T-helper 2 cell treated with Interferon-gamma antibody and Interleukin-4, amounts not matched to agents 5 μg/mL and 100 μg/mL, for 36 hours (primary cell): ENCODE measurements at regions not wholly inside any gene's neighbourhood (a gene's known extent, or its start where the extent isn't known, plus 50 kb on each side); places are given as distances from the start of the nearest gene placed in this dataset.

Experiments used
- DNase-seq: peaks from one replicate; pipeline ENCODE4 v3.0.0; 2021; ENCODE audit warnings: low spot score
- H3K27ac Mint-ChIP-seq: one replicate; pipeline ENCODE4 v1.8.0; 2021; ENCODE audit warnings: mild to moderate bottlenecking, mixed read lengths
- H3K27me3 Mint-ChIP-seq: one replicate; pipeline ENCODE4 v1.8.0; 2021; ENCODE audit warnings: low read depth, mixed read lengths
- H3K36me3 Mint-ChIP-seq: one replicate; pipeline ENCODE4 v1.8.0; 2021; ENCODE audit warnings: low read depth, mixed read lengths
- H3K4me1 Mint-ChIP-seq: one replicate; pipeline ENCODE4 v1.8.0; 2021; ENCODE audit warnings: low read depth, mixed read lengths
- H3K4me3 Mint-ChIP-seq: one replicate; pipeline ENCODE4 v1.8.0; 2022; ENCODE audit warnings: mild to moderate bottlenecking, moderate library complexity, mixed read lengths
- H3K9me3 Mint-ChIP-seq: one replicate; pipeline ENCODE4 v1.8.0; 2021; ENCODE audit warnings: mixed read lengths

- Mint-ChIP-seq H3K27me3 (peaks cover 6% of the 10 kb centered on the region), H3K36me3 (no peaks in the 10 kb centered on the region)
- DNase-seq = no peak
Measured at GRCh38 chr3:40720863-40721262, 196.1 kb downstream of the ZNF621 start.

DNA sequence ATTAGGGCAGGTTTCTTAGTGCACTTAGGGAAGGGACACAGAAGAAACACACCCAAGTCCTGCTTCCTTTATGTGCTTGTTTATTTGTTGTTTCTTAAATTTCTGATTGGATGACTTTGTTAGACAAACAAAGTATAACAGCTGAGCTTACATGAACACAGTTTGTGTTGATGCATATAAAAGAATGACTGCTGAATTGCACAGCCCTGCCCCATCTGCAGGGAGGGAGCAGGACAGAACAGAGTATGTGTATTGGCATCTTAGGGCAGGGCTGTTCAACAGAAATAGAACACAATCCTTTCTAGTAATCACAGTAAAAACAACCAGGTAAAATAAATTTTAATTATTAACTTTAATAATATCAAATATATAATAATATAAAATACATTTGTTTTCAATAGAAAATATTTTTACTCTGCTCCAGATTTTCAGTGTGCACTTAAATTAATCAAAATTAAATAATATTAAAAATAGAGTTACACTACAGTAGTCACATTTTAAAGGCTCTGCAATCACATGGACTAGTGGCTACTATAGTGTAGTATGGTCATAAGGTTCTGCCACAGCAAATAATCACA is 198.4 kb downstream of the ZNF621 start:
- DNase-seq = no peak
- H3K9me3 Mint-ChIP-seq = no peaks in the 10 kb centered on the region
- H3K27me3 Mint-ChIP-seq = peaks cover 13% of the 10 kb centered on the region
- H3K4me3 Mint-ChIP-seq = no peak overlapping the region
- H3K36me3 Mint-ChIP-seq = no peaks in the 10 kb centered on the region
- no peaks in the 10 kb centered on the region for H3K4me1 Mint-ChIP-seq
- no peak overlapping the region for H3K27ac Mint-ChIP-seq

More at GRCh38 chr3:40720863-40721262, 196.1 kb downstream of the ZNF621 start:
- no peak overlapping the region for H3K27ac Mint-ChIP-seq
- no peaks in the 10 kb centered on the region for H3K4me1 Mint-ChIP-seq
- H3K9me3 Mint-ChIP-seq = no peaks in the 10 kb centered on the region
- H3K4me3 Mint-ChIP-seq = no peak overlapping the region

DNA sequence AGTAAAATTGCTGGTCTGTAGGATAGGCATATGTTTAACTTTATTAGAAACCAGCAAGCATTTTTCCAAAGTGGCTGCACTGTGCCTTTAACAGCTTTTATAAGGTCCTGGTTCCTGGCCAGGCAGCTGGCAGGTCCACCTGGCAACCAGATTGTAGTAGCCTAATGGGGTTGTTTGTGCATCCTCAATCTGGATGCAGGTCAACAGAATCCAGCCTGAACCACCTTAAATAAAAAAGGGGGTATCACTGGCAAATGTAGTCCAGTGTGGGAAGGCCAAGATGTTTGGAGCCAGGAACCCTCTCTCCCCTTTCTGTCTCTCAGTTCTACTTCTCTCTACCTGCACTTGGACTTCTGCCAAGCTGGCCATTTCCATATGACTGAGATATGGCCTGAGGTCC is 200.3 kb downstream of the ZNF621 start:
- no peaks in the 10 kb centered on the region for H3K4me1 Mint-ChIP-seq
- peaks cover 13% of the 10 kb centered on the region for H3K27me3 Mint-ChIP-seq

GRCh38 chr3:40731445-40731844 is 206.7 kb downstream of the ZNF621 start:
- Mint-ChIP-seq H3K4me1 (no peaks in the 10 kb centered on the region), H3K36me3 (no peaks in the 10 kb centered on the region), H3K9me3 (peaks cover 9% of the 10 kb centered on the region)

More for the DNA sequence above, 200.3 kb downstream of the ZNF621 start:
- Mint-ChIP-seq H3K36me3 (no peaks in the 10 kb centered on the region), H3K4me3 (no peak overlapping the region), H3K9me3 (peaks cover 9% of the 10 kb centered on the region), H3K27ac (no peak overlapping the region)
- DNase-seq = no peak

GRCh38 chr3:40736943-40737342 is 212.2 kb downstream of the ZNF621 start:
- H3K4me1 Mint-ChIP-seq = no peaks in the 10 kb centered on the region
- no peaks in the 10 kb centered on the region for H3K36me3 Mint-ChIP-seq
- H3K27ac Mint-ChIP-seq = no peak overlapping the region
- no peaks in the 10 kb centered on the region for H3K9me3 Mint-ChIP-seq
- no peak overlapping the region for H3K4me3 Mint-ChIP-seq
- peaks cover 3% of the 10 kb centered on the region for H3K27me3 Mint-ChIP-seq
- DNase-seq = no peak

More at GRCh38 chr3:40731445-40731844, 206.7 kb downstream of the ZNF621 start:
- H3K4me3 Mint-ChIP-seq = no peak overlapping the region
- H3K27ac Mint-ChIP-seq = no peak overlapping the region
- DNase-seq = no peak
- H3K27me3 Mint-ChIP-seq = peaks cover 10% of the 10 kb centered on the region

DNA sequence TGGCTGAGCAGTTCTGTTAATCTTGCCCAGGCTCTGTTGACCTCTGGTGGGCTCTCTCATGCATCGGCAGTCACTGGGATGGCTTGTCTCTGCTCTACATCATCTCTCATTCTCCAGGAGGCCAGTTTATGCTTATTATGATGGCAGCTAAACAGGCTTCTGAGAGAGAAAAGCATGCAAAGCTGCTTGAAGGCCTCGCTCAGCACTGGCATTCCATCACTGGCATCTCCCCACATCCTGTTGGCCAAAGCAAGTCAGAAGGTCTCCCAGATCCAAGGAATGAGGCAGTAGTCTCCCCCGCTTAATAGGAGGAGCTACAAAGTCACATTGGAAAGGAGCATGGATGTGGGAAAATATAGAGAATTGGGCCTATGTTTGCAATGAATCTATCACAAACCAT is 212.6 kb downstream of the ZNF621 start:
- Mint-ChIP-seq H3K4me1 (no peaks in the 10 kb centered on the region), H3K4me3 (no peak overlapping the region), H3K9me3 (no peaks in the 10 kb centered on the region), H3K27me3 (peaks cover 3% of the 10 kb centered on the region), H3K36me3 (no peaks in the 10 kb centered on the region), H3K27ac (no peak overlapping the region)
- no peak for DNase-seq

- Mint-ChIP-seq H3K36me3 (no peaks in the 10 kb centered on the region), H3K4me3 (no peak overlapping the region), H3K27ac (no peak overlapping the region), H3K27me3 (peaks cover 2% of the 10 kb centered on the region), H3K4me1 (no peaks in the 10 kb centered on the region), H3K9me3 (no peaks in the 10 kb centered on the region)
- DNase-seq = no peak
Measured at GRCh38 chr3:40739971-40740370, 215.2 kb downstream of the ZNF621 start.

DNA sequence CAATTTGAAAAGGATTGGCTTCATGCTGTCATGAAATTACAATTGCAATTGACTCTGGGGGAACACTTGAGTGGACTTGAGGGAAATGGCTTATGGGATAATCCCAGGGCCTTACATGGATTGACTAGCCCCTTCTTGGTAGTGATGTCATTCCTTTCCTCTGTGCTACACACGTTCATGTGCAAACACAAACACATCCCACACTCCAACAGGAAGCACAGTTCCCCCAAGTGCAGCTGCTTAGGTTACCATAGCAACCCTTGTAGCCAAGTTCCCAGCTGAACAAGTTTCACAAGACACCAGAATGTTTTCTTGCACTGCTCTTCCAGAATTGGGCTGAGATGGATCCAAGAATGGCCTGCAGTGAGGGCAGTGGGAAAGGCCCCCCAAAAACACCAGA is 217.0 kb downstream of the ZNF621 start:
- Mint-ChIP-seq H3K36me3 (no peaks in the 10 kb centered on the region), H3K27me3 (peaks cover 2% of the 10 kb centered on the region), H3K27ac (no peak overlapping the region), H3K4me1 (no peaks in the 10 kb centered on the region), H3K4me3 (no peak overlapping the region), H3K9me3 (no peaks in the 10 kb centered on the region)
- DNase-seq = no peak

DNA sequence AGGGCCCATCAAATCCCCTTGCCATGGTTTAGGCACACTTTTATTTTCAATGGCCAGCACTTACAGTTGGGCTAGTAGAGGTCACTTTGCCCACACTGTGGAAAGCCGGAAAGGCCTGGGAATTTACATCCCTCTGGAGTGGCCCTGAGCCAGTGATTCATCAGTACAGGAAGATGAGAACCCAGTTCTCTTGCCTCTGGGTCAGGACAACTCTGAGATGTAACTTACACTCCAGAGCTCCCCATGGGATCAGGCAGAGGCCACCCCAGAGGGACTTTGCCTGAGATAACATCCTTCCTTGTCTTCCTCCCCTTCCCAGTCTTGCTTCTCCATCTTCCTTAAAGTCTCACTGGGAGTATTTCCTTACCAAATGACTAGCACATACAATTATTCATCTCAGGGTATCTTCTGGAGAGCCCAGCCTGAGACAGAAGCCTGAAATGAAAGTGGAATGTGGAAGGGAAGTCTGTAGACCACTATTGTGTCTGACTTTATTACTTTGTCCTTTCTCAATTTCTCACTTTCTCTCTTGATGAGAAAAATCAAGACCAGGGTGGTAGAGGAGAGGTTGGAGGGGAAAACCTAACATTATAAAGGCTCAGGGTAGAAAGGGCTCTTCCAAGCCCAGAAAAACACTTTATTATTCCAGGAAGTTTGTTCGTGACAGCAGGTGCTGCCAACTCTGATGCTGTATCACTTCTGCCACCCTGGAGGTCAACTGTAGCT is 220.8 kb downstream of the ZNF621 start:
- Mint-ChIP-seq H3K4me1 (no peaks in the 10 kb centered on the region), H3K27ac (no peak overlapping the region), H3K27me3 (peaks cover 2% of the 10 kb centered on the region), H3K4me3 (no peak overlapping the region), H3K9me3 (no peaks in the 10 kb centered on the region), H3K36me3 (no peaks in the 10 kb centered on the region)
- DNase-seq = no peak

- Mint-ChIP-seq H3K36me3 (no peaks in the 10 kb centered on the region), H3K9me3 (no peaks in the 10 kb centered on the region), H3K4me1 (no peaks in the 10 kb centered on the region), H3K27me3 (no peaks in the 10 kb centered on the region), H3K27ac (no peak overlapping the region), H3K4me3 (no peak overlapping the region)
- no peak for DNase-seq
Measured at GRCh38 chr3:40751666-40752065, 226.9 kb downstream of the ZNF621 start.

DNA sequence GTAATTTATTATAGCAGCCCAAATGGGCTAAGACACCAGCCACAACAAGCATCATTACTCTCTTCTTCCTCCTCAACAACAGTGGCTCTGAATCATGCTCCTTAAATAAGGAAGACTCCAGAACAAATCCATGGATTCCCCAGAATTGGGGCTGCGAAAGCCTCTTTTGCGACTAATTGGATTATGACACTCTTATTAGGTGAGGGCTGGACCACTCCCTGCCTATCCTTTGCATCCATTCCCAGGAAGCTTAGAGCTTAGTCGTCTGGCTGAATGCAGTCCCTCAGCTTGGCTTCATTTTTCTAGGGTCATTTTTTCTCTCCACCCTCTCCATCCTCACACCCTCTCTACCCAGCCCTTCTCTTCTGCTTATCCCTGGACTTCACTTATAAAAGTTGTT is 227.7 kb downstream of the ZNF621 start:
- Mint-ChIP-seq H3K27ac (no peak overlapping the region), H3K27me3 (no peaks in the 10 kb centered on the region), H3K36me3 (no peaks in the 10 kb centered on the region), H3K9me3 (no peaks in the 10 kb centered on the region), H3K4me1 (no peaks in the 10 kb centered on the region), H3K4me3 (no peak overlapping the region)
- no peak for DNase-seq

DNA sequence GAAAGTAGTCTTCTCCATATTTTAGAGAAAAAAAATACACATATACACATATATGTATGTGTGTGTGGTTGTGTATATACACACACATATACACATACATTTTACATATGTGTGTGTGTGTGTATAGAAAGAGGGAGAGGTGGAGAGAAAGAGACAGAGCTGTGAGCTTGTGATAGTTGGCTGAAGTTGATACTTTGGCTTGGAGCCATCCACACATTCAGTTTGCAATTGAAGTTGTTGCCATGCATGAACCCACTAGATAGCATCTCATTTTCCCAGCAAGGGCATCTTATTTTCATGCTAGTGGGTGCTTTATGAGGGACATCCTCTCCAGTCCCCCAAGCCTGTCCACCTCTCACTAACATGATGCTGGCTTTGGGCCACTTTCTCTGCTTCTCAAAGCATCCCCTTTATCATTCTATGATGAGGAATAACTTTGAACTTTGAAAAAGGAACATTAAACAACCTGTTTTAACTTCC is 228.6 kb downstream of the ZNF621 start:
- Mint-ChIP-seq H3K27ac (no peak overlapping the region), H3K9me3 (no peaks in the 10 kb centered on the region), H3K27me3 (no peaks in the 10 kb centered on the region), H3K4me1 (no peaks in the 10 kb centered on the region), H3K4me3 (no peak overlapping the region), H3K36me3 (no peaks in the 10 kb centered on the region)
- DNase-seq = no peak

- no peaks in the 10 kb centered on the region for H3K9me3 Mint-ChIP-seq
- no peak overlapping the region for H3K4me3 Mint-ChIP-seq
- no peaks in the 10 kb centered on the region for H3K36me3 Mint-ChIP-seq
- H3K27ac Mint-ChIP-seq = no peak overlapping the region
- no peak for DNase-seq
- H3K4me1 Mint-ChIP-seq = no peaks in the 10 kb centered on the region
- H3K27me3 Mint-ChIP-seq = no peaks in the 10 kb centered on the region
Measured at GRCh38 chr3:40753951-40754350, 229.2 kb downstream of the ZNF621 start.

DNA sequence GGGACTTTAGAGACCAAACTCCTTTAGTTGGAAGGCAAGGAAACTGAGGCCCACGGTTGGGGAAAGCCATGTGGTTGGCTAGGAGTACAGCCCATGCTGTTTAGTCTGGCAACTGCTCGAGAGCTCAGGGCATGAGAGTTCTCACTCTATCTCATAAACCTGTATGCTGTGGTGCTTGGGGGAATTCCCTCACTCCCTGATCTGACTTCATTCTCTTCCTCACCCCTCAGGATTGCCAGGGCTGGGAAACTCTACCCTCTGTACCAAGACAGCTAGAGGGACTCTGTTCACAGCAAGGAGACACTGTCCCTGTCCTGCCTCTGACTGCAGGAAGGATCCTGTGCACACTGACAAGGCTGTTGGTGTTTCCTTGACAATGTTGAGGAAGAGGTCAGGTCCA is 230.2 kb downstream of the ZNF621 start:
- peaks cover 1% of the 10 kb centered on the region for H3K9me3 Mint-ChIP-seq
- no peaks in the 10 kb centered on the region for H3K27me3 Mint-ChIP-seq
- DNase-seq = no peak
- H3K27ac Mint-ChIP-seq = no peak overlapping the region
- H3K4me3 Mint-ChIP-seq = no peak overlapping the region
- H3K36me3 Mint-ChIP-seq = no peaks in the 10 kb centered on the region
- no peaks in the 10 kb centered on the region for H3K4me1 Mint-ChIP-seq

DNA sequence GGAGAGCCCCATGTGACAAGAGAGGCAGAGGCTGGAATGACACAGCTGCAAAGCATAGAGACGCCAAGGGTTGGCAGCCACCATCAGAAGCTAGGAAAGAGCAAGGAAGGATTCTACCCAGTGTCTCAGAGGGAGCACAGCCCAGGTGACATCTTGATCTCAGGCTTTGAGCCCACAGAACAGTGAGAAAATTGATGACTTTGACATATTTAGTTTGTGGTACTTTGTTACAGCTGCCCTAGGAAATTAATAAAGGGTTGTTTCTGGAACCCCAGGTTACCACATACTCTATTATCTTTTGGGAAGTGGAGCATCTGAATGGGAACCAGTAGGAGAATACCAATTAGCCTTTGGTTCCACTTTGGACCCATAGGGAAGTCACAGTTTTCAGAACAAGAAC is 231.7 kb downstream of the ZNF621 start:
- DNase-seq = no peak
- H3K4me1 Mint-ChIP-seq = no peaks in the 10 kb centered on the region
- H3K27ac Mint-ChIP-seq = no peak overlapping the region
- no peak overlapping the region for H3K4me3 Mint-ChIP-seq
- peaks cover 6% of the 10 kb centered on the region for H3K9me3 Mint-ChIP-seq
- H3K27me3 Mint-ChIP-seq = no peaks in the 10 kb centered on the region
- no peaks in the 10 kb centered on the region for H3K36me3 Mint-ChIP-seq
